ENCODE measurements at regions not wholly inside any gene's neighbourhood (a gene's known extent, or its start where the extent isn't known, plus 50 kb on each side); places are given as distances from the start of the nearest gene placed in this dataset.

GRCh38 chr7:86190351-86190750 is 453.4 kb upstream of the GRM3 start:
- TF ChIP-seq CTCF (IDR thresholded peaks at IDR 0.05 in 2 of 3, conservative IDR thresholded peaks at IDR 0.05 in 1 of 3; ENCODE audit: borderline replicate concordance in 1 of 3, insufficient read depth in 1 of 3, low read depth in 2 of 3, low read length in 2 of 3): no peak
- TF ChIP-seq ZBTB33 (IDR thresholded peaks at IDR 0.05; ENCODE audit: extremely low read depth, insufficient replicate concordance, low read length): no peak
- no peak for TF ChIP-seq POLR2A (IDR thresholded peaks at IDR 0.05; ENCODE audit: borderline replicate concordance, extremely low read depth, insufficient read depth, insufficient read length)
- no peak for TF ChIP-seq CEBPB (IDR thresholded peaks at IDR 0.05; ENCODE audit: low read depth)
- TF ChIP-seq EZH2 (IDR thresholded peaks at IDR 0.05): no peak
- no peak for TF ChIP-seq RAD21 (IDR thresholded peaks at IDR 0.05; ENCODE audit: low read depth)
- TF ChIP-seq YY1 (IDR thresholded peaks at IDR 0.05; ENCODE audit: extremely low read depth, insufficient replicate concordance, low read depth, low read length): no peak
- TF ChIP-seq REST (IDR thresholded peaks at IDR 0.05; ENCODE audit: low read depth): no peak
- no peak for TF ChIP-seq SRF (IDR thresholded peaks at IDR 0.05; ENCODE audit: low read depth)
